A673 (cell line): ENCODE measurements at regions not wholly inside any gene's neighbourhood (a gene's known extent, or its start where the extent isn't known, plus 50 kb on each side); places are given as distances from the start of the nearest gene placed in this dataset.

Experiments used
- EZH2 ChIP-seq: fragments of 200-600 bp; sonication (generic); IDR thresholded peaks from 2 replicates; pipeline ENCODE4 v1.6.1; 2017; ENCODE audit warnings: borderline replicate concordance, low read depth, mild to moderate bottlenecking, mixed read lengths, antibody characterized with exemption, low read length; ENCODE audit not compliant: poor library complexity, severe bottlenecking
- TF ChIP-seq, protein P1 (sequence below): fragments of 300-800, 200-600 bp; sonication (generic); conservative IDR thresholded peaks from 2 replicates; pipeline ENCODE4 v1.5.1; 2017; ENCODE audit warnings: low read depth, mild to moderate bottlenecking, antibody characterized with exemption, low read length, moderate library complexity, mixed read lengths

DNA sequence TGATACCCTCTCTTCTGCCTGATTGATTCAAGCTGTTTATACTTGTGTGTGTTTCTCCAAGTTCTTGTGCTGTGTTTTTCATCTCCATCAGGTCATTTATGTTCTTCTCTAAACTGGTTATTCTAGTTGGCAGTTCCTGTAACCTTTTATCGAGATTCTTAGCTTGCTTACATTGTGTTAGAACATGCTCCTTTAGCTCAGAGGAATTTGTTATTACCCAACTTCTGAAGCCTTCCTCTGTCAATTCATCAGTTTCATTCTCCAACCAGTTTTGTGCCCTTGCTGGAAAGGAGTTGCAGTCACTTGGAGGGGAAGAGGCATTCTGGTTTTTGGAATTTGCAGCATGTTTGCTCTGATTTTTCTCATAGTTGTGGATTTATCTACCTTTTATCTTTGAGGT, 126.2 kb upstream of the FTMT start:
- TF ChIP-seq, protein P1, sequence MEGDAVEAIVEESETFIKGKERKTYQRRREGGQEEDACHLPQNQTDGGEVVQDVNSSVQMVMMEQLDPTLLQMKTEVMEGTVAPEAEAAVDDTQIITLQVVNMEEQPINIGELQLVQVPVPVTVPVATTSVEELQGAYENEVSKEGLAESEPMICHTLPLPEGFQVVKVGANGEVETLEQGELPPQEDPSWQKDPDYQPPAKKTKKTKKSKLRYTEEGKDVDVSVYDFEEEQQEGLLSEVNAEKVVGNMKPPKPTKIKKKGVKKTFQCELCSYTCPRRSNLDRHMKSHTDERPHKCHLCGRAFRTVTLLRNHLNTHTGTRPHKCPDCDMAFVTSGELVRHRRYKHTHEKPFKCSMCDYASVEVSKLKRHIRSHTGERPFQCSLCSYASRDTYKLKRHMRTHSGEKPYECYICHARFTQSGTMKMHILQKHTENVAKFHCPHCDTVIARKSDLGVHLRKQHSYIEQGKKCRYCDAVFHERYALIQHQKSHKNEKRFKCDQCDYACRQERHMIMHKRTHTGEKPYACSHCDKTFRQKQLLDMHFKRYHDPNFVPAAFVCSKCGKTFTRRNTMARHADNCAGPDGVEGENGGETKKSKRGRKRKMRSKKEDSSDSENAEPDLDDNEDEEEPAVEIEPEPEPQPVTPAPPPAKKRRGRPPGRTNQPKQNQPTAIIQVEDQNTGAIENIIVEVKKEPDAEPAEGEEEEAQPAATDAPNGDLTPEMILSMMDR = no peak
- no peak for TF ChIP-seq EZH2
